Astrocyte (in vitro differentiated cells and primary cell): ENCODE measurements at regions not wholly inside any gene's neighbourhood (a gene's known extent, or its start where the extent isn't known, plus 50 kb on each side); places are given as distances from the start of the nearest gene placed in this dataset.
A peak's percentile ranks its signal among the peaks of the same experiment; 100 is the strongest.

ENCODE experiments used
- DNase-seq: peaks from one replicate; pipeline ENCODE4 v3.0.0-alpha.2; 2010; ENCODE audit warnings: low read depth
- FAIRE-seq: peaks from 2 replicates; lab custom pipeline; 2011; peaks lifted over from hg19 to GRCh38; lab: Jason Lieb, UNC
- H2AFZ ChIP-seq: 2 replicates; pipeline ENCODE4 v1.6.0; 2012; ENCODE audit warnings: low read depth, low read length, inconsistent platforms
- H3K27ac ChIP-seq: 2 replicates; pipeline ENCODE4 v1.5.1; 2011; ENCODE audit warnings: low read depth, low read length, inconsistent platforms
- H3K27me3 ChIP-seq: 2 replicates; pipeline ENCODE4 v1.6.0; 2011; ENCODE audit warnings: low read length, inconsistent platforms; ENCODE audit not compliant: insufficient read depth
- H3K36me3 ChIP-seq: 2 replicates; pipeline ENCODE4 v1.5.1; 2011; ENCODE audit warnings: low read length, inconsistent platforms; ENCODE audit not compliant: insufficient read depth
- H3K4me1 ChIP-seq: 2 replicates; pipeline ENCODE4 v1.5.1; 2011; ENCODE audit warnings: low read length, inconsistent platforms; ENCODE audit not compliant: insufficient read depth
- H3K4me2 ChIP-seq: 2 replicates; pipeline ENCODE4 v1.6.0; 2012; ENCODE audit warnings: low read length, inconsistent platforms
- H3K4me3 ChIP-seq: 2 replicates; pipeline ENCODE4 v1.5.1; 2011; ENCODE audit warnings: low read depth, mild to moderate bottlenecking, low read length, inconsistent platforms; ENCODE audit not compliant: insufficient read depth
- H3K79me2 ChIP-seq: 2 replicates; pipeline ENCODE4 v1.6.0; 2012; ENCODE audit warnings: mild to moderate bottlenecking, low read length, inconsistent platforms; ENCODE audit not compliant: insufficient read depth
- H3K9ac ChIP-seq: 2 replicates; pipeline ENCODE4 v1.6.0; 2012; ENCODE audit warnings: mild to moderate bottlenecking, low read length, inconsistent platforms
- H3K9me3 ChIP-seq: 2 replicates; pipeline ENCODE4 v1.5.1; 2012; ENCODE audit warnings: low read depth, mild to moderate bottlenecking, low read length, inconsistent platforms; ENCODE audit not compliant: insufficient read depth
- H4K20me1 ChIP-seq: 2 replicates; pipeline ENCODE4 v1.6.0; 2012; ENCODE audit warnings: low read length, inconsistent platforms; ENCODE audit not compliant: insufficient read depth
- H3K27ac Mint-ChIP-seq: one replicate; pipeline ENCODE4 v1.8.0; 2021; ENCODE audit warnings: mild to moderate bottlenecking, mixed read lengths; ENCODE audit not compliant: unreplicated experiment
- H3K27me3 Mint-ChIP-seq: one replicate; pipeline ENCODE4 v1.8.0; 2021; ENCODE audit warnings: low read depth, mixed read lengths; ENCODE audit not compliant: unreplicated experiment
- H3K36me3 Mint-ChIP-seq: one replicate; pipeline ENCODE4 v1.8.0; 2021; ENCODE audit warnings: low read depth, mixed read lengths; ENCODE audit not compliant: unreplicated experiment
- H3K4me1 Mint-ChIP-seq: one replicate; pipeline ENCODE4 v1.8.0; 2021; ENCODE audit warnings: low read depth, mixed read lengths; ENCODE audit not compliant: unreplicated experiment
- H3K4me3 Mint-ChIP-seq: one replicate; pipeline ENCODE4 v1.8.0; 2021; ENCODE audit warnings: mild to moderate bottlenecking, moderate library complexity, mixed read lengths; ENCODE audit not compliant: unreplicated experiment
- H3K9me3 Mint-ChIP-seq: one replicate; pipeline ENCODE4 v1.8.0; 2021; ENCODE audit warnings: mild to moderate bottlenecking, mixed read lengths; ENCODE audit not compliant: unreplicated experiment
- CTCF ChIP-seq: IDR thresholded peaks from 2 replicates; pipeline ENCODE4 v1.5.1; 2011; ENCODE audit warnings: low read depth, mild to moderate bottlenecking, inconsistent platforms, low read length, moderate library complexity; ENCODE audit not compliant: insufficient read depth
- EZH2 ChIP-seq: IDR thresholded peaks from 2 replicates; pipeline ENCODE4 v1.6.1; 2012; ENCODE audit warnings: mild to moderate bottlenecking, low read length, inconsistent platforms; ENCODE audit not compliant: insufficient read depth

- H3K36me3 Mint-ChIP-seq = no peaks in the 10 kb centered on the region
- H3K9me3 Mint-ChIP-seq = peaks cover 5% of the 10 kb centered on the region
- peaks cover 7% of the 10 kb centered on the region for H3K4me1 Mint-ChIP-seq
Measured at GRCh38 chr1:243931957-243932356, 81.9 kb upstream of the AKT3 start.

GRCh38 chr1:243930822-243931671, 81.0 kb upstream of the AKT3 start:
- H2AFZ ChIP-seq = peak overlapping the region; percentile 62
- H3K36me3 ChIP-seq = no peaks in the 10 kb centered on the region
- no peak overlapping the region for H3K4me3 ChIP-seq
- no peak overlapping the region for H3K27ac ChIP-seq
- Mint-ChIP-seq H3K27ac (peak overlapping the region; percentile 89), H3K4me3 (peak overlapping the region; percentile 62), H3K36me3 (no peaks in the 10 kb centered on the region), H3K27me3 (no peaks in the 10 kb centered on the region), H3K9me3 (peaks cover 5% of the 10 kb centered on the region), H3K4me1 (peaks cover 14% of the 10 kb centered on the region)
- TF ChIP-seq EZH2 = no peak
- no peak for TF ChIP-seq CTCF
- no peaks in the 10 kb centered on the region for H3K27me3 ChIP-seq
- no peaks in the 10 kb centered on the region for H3K9me3 ChIP-seq
- H3K4me1 ChIP-seq = peaks cover 26% of the 10 kb centered on the region
- DNase-seq (peak; percentile 27), FAIRE-seq (no peak)
- H3K79me2 ChIP-seq = no peaks in the 10 kb centered on the region
- H3K9ac ChIP-seq = no peak overlapping the region
- peak overlapping the region; percentile 52 for H3K4me2 ChIP-seq
- no peaks in the 10 kb centered on the region for H4K20me1 ChIP-seq

More at GRCh38 chr1:243931957-243932356, 81.9 kb upstream of the AKT3 start:
- Histone ChIP-seq H3K4me3 (no peak overlapping the region), H3K27me3 (no peaks in the 10 kb centered on the region), H3K36me3 (no peaks in the 10 kb centered on the region), H3K4me1 (peaks cover 19% of the 10 kb centered on the region), H2AFZ (no peak overlapping the region), H3K9ac (no peak overlapping the region), H3K4me2 (no peak overlapping the region), H3K9me3 (no peaks in the 10 kb centered on the region), H4K20me1 (no peaks in the 10 kb centered on the region), H3K27ac (no peak overlapping the region), H3K79me2 (no peaks in the 10 kb centered on the region)
- no peak for DNase-seq
- no peak overlapping the region for H3K27ac Mint-ChIP-seq
- H3K4me3 Mint-ChIP-seq = no peak overlapping the region
- H3K27me3 Mint-ChIP-seq = no peaks in the 10 kb centered on the region
- no peak for FAIRE-seq
- TF ChIP-seq CTCF = no peak
- TF ChIP-seq EZH2 = no peak

GRCh38 chr1:243927381-243927780, 77.3 kb upstream of the AKT3 start:
- H3K79me2 ChIP-seq = no peaks in the 10 kb centered on the region
- no peaks in the 10 kb centered on the region for H3K9me3 ChIP-seq
- DNase-seq = no peak
- peak overlapping the region; percentile 52 for H3K4me2 ChIP-seq
- no peak for FAIRE-seq
- no peaks in the 10 kb centered on the region for H3K27me3 Mint-ChIP-seq
- H3K9me3 Mint-ChIP-seq = no peaks in the 10 kb centered on the region
- peak overlapping the region; percentile 55 for H3K27ac ChIP-seq
- peak overlapping the region; percentile 27 for H3K9ac ChIP-seq
- H3K4me3 Mint-ChIP-seq = no peak overlapping the region
- no peaks in the 10 kb centered on the region for H3K36me3 Mint-ChIP-seq
- H3K4me1 ChIP-seq = peaks cover 51% of the 10 kb centered on the region
- no peaks in the 10 kb centered on the region for H4K20me1 ChIP-seq
- H3K27me3 ChIP-seq = no peaks in the 10 kb centered on the region
- peaks cover 25% of the 10 kb centered on the region for H3K4me1 Mint-ChIP-seq
- peak overlapping the region; percentile 8 for H3K4me3 ChIP-seq
- no peaks in the 10 kb centered on the region for H3K36me3 ChIP-seq
- no peak overlapping the region for H2AFZ ChIP-seq
- no peak for TF ChIP-seq EZH2
- no peak for TF ChIP-seq CTCF
- peak overlapping the region; percentile 43 for H3K27ac Mint-ChIP-seq
